GM12878 (cell line): ENCODE measurements at regions not wholly inside any gene's neighbourhood (a gene's known extent, or its start where the extent isn't known, plus 50 kb on each side); places are given as distances from the start of the nearest gene placed in this dataset.
"Not testable (repeated sequence)": the region's sequence is repeated elsewhere in the genome, so short reads cannot be mapped to it uniquely, and the experiment has no call there.

ENCODE experiments used
- ATAC-seq: fragments of 200-7000 bp; cut with Tn5 transposase; 3 replicates; pipeline ENCODE4 v1.9.1; 2020; ENCODE audit warnings: mild to moderate bottlenecking, moderate library complexity
- BruUV-seq: library from RNA; stranded (reverse); fragments of 400-500 nt; replicated peaks from 2 replicates; lab custom pipeline; 2021; lab: Mats Ljungman, UMichigan
- CTCF ChIA-PET: fragments of 300-600 bp; sonication (Branson Sonifier 250); formaldehyde crosslinking; extraction: SDS; loops from one replicate; lab custom pipeline; 2021; ENCODE audit warnings: inconsistent platforms; lab: Yijun Ruan, JAX
- POLR2A ChIA-PET: fragments of 350-600 bp; formaldehyde crosslinking; extraction: SDS; loops from one replicate; lab custom pipeline; 2021; ENCODE audit warnings: inconsistent platforms; lab: Charles Lee
- RAD21 ChIA-PET: fragments of 300-600 bp; sonication (Branson Sonifier 250); formaldehyde crosslinking; loops from one replicate; lab custom pipeline; 2023; ENCODE audit warnings: antibody characterized with exemption; ENCODE audit not compliant: unreplicated experiment; lab: Charles Lee
- SMC1A ChIA-PET: fragments of 300-600 bp; sonication (Branson Sonifier 250); formaldehyde crosslinking; loops from one replicate; lab custom pipeline; 2023; ENCODE audit not compliant: unreplicated experiment, uncharacterized antibody; lab: Charles Lee
- DNase-seq: peaks from one replicate; pipeline ENCODE4 v3.0.0-alpha.2; 2011; ENCODE audit warnings: low read depth, low spot score
- FAIRE-seq: peaks from 3 replicates; lab custom pipeline; 2011; peaks lifted over from hg19 to GRCh38; lab: Jason Lieb, UNC
- H2AFZ ChIP-seq: 2 replicates; pipeline ENCODE4 v1.6.0; 2011; ENCODE audit warnings: low read depth, low read length, control low read depth; ENCODE audit not compliant: control insufficient read depth
- H3K27ac ChIP-seq: 2 replicates; pipeline ENCODE4 v1.5.1; 2011; ENCODE audit warnings: control low read depth; ENCODE audit not compliant: control insufficient read depth, insufficient read depth
- H3K27me3 ChIP-seq, 2 experiments: replicated peaks in 1 of 2; 2 replicates each; pipeline versions ENCODE4 v1.6.0 to v1.6.1; 2011; ENCODE audit warnings: low read length in 1 of 2; ENCODE audit not compliant: control insufficient read depth in 2 of 2, insufficient read depth in 2 of 2
- H3K36me3 ChIP-seq, 2 experiments: 2 replicates each; pipeline ENCODE4 v1.5.1; 2011; ENCODE audit warnings: low read length in 1 of 2; ENCODE audit not compliant: control insufficient read depth in 2 of 2, insufficient read depth in 2 of 2
- H3K4me1 ChIP-seq: 2 replicates; pipeline ENCODE4 v1.6.1; 2011; ENCODE audit warnings: mild to moderate bottlenecking, low read length, moderate library complexity, mixed read lengths; ENCODE audit not compliant: control insufficient read depth, insufficient read depth
- H3K4me2 ChIP-seq: 2 replicates; pipeline ENCODE4 v1.6.0; 2011; ENCODE audit warnings: control low read depth; ENCODE audit not compliant: control insufficient read depth, insufficient read depth
- H3K4me3 ChIP-seq: fragments of 200-600 bp; sonication (generic); 2 replicates; pipeline ENCODE4 v1.5.1; 2016
- H3K79me2 ChIP-seq: 2 replicates; pipeline ENCODE4 v1.6.0; 2011; ENCODE audit warnings: low read length; ENCODE audit not compliant: control insufficient read depth, insufficient read depth
- H3K9ac ChIP-seq: 2 replicates; pipeline ENCODE4 v1.8.0; 2011; ENCODE audit warnings: low read length, control low read depth, mixed read lengths; ENCODE audit not compliant: control insufficient read depth, insufficient read depth
- H3K9me3 ChIP-seq: replicated peaks from 3 replicates; pipeline ENCODE4 v1.5.1; 2011; ENCODE audit warnings: mild to moderate bottlenecking, low read length; ENCODE audit not compliant: control insufficient read depth, insufficient read depth
- H4K20me1 ChIP-seq: 2 replicates; pipeline ENCODE4 v1.6.0; 2011; ENCODE audit not compliant: control insufficient read depth, insufficient read depth
- SMAD5 ChIP-seq: IDR thresholded peaks from 2 replicates; pipeline ENCODE4 v1.6.1; 2016; ENCODE audit warnings: antibody characterized with exemption, low read depth
- TAF1 ChIP-seq: IDR thresholded peaks from 2 replicates; pipeline ENCODE4 v1.6.1; 2011; ENCODE audit warnings: mild to moderate bottlenecking, low read depth, low read length, borderline replicate concordance
- TARDBP ChIP-seq: IDR thresholded peaks from 2 replicates; pipeline ENCODE4 v1.6.1; 2016; ENCODE audit warnings: borderline replicate concordance
- TCF12 ChIP-seq: IDR thresholded peaks from 2 replicates; pipeline ENCODE4 v1.6.1; 2011; ENCODE audit warnings: low read depth, mild to moderate bottlenecking, low read length
- ZZZ3 ChIP-seq: IDR thresholded peaks from 2 replicates; pipeline ENCODE4 v1.6.1; 2011; ENCODE audit warnings: low read depth; ENCODE audit not compliant: control insufficient read depth, insufficient read length
- WGBS: methylation state at CpG from one replicate; pipeline ENCODE4 v1.1.6; 2016; ENCODE audit warnings: low lambda C conversion rate; ENCODE audit not compliant: insufficient replicate concordance, insufficient coverage; ENCODE audit errors: missing lambda C conversion rate; 5-methylcytosine and 5-hydroxymethylcytosine counted together
- in situ Hi-C: fragments of 300-500 bp; cut with MboI; formaldehyde crosslinking; loops from 9 replicates; pipeline ENCODE4 v1.14.3; 2018; ENCODE audit warnings: mixed read lengths
- intact Hi-C: fragments of 100-400 bp; cut with micrococcal nuclease; formaldehyde crosslinking; loops from one replicate; pipeline ENCODE4 v1.14.2; 2022; ENCODE audit not compliant: unreplicated experiment
- TF ChIP-seq, protein P1 (sequence below): IDR thresholded peaks from 2 replicates; pipeline ENCODE4 v1.6.1; 2011; ENCODE audit warnings: low read depth, mild to moderate bottlenecking, low read length, moderate library complexity, borderline replicate concordance; ENCODE audit errors: extremely low read depth

GRCh38 chr10:76815505-76815904, 822.1 kb downstream of the KCNMA1 start:
- H3K9me3 ChIP-seq, POLR2A ChIA-PET, DNase-seq, SMC1A ChIA-PET, H3K9ac ChIP-seq, H3K4me3 ChIP-seq, in situ Hi-C loops, H3K4me1 ChIP-seq, H3K4me2 ChIP-seq, RAD21 ChIA-PET, BruUV-seq, H3K27me3 ChIP-seq, FAIRE-seq, intact Hi-C loops, H3K27ac ChIP-seq, H3K36me3 ChIP-seq, H4K20me1 ChIP-seq, H3K79me2 ChIP-seq, ATAC-seq, CTCF ChIA-PET, H2AFZ ChIP-seq: not testable (repeated sequence)
- 0% methylated on average over 3 of the region's 9 CpGs for WGBS

GRCh38 chr10:76811430-76811829, 826.2 kb downstream of the KCNMA1 start:
- Histone ChIP-seq H3K27ac (no peak overlapping the region), H3K4me1 (no peaks in the 10 kb centered on the region), H3K79me2 (no peaks in the 10 kb centered on the region), H3K36me3 (no peaks in the 10 kb centered on the region), H3K9me3 (no peaks in the 10 kb centered on the region), H3K9ac (no peak overlapping the region), H3K27me3 (no peaks in the 10 kb centered on the region), H2AFZ (no peak overlapping the region), H3K4me3 (no peak overlapping the region), H3K4me2 (no peak overlapping the region), H4K20me1 (no peaks in the 10 kb centered on the region)
- ChIA-PET RAD21 (no interaction called here), CTCF (no interaction called here), SMC1A (no interaction called here), POLR2A (no interaction called here)
- DNase-seq (no peak), ATAC-seq (no peak), FAIRE-seq (no peak)
- TF ChIP-seq, protein P1, sequence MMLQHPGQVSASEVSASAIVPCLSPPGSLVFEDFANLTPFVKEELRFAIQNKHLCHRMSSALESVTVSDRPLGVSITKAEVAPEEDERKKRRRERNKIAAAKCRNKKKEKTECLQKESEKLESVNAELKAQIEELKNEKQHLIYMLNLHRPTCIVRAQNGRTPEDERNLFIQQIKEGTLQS, result no peak
- no peak for TF ChIP-seq TARDBP
- no peak for TF ChIP-seq ZZZ3
- TF ChIP-seq TCF12, result no peak
- no peak for TF ChIP-seq SMAD5
- TF ChIP-seq TAF1, result no peak
- intact Hi-C loops, result no loop called here
- no TSS peak for BruUV-seq
- in situ Hi-C loops, result no loop called here
